GM10266 (cell line): ENCODE measurements at regions not wholly inside any gene's neighbourhood (a gene's known extent, or its start where the extent isn't known, plus 50 kb on each side); places are given as distances from the start of the nearest gene placed in this dataset.

ENCODE experiments used
- DNase-seq: peaks from one replicate; pipeline ENCODE4 v3.0.0; 2012; ENCODE audit errors: extremely low spot score
- TF ChIP-seq, protein P1 (sequence below): IDR thresholded peaks from 2 replicates; pipeline ENCODE4 v1.5.1; 2012; ENCODE audit warnings: mild to moderate bottlenecking, low read depth; ENCODE audit not compliant: control insufficient read depth, insufficient read depth; ENCODE audit errors: missing control alignments

DNA sequence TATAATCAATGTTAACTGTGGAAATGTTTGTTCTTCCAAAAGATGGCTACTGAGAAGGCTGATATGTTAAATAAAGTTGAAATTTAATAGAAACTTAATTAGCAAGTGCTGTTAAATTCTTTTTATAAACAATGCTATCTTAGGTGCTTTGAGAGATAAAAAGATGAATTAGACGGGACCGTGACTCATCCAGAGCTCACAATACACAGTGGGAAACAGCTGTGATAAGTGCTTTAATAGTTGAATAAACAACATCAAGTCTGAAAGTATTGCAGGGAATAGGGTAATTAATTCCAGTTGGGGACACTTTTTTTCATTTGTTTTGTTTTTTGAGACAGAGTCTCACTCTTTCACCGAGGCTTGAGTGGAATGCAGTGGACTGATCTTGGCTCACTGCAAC lies 85.5 kb upstream of the DTNA start:
- TF ChIP-seq, protein P1, sequence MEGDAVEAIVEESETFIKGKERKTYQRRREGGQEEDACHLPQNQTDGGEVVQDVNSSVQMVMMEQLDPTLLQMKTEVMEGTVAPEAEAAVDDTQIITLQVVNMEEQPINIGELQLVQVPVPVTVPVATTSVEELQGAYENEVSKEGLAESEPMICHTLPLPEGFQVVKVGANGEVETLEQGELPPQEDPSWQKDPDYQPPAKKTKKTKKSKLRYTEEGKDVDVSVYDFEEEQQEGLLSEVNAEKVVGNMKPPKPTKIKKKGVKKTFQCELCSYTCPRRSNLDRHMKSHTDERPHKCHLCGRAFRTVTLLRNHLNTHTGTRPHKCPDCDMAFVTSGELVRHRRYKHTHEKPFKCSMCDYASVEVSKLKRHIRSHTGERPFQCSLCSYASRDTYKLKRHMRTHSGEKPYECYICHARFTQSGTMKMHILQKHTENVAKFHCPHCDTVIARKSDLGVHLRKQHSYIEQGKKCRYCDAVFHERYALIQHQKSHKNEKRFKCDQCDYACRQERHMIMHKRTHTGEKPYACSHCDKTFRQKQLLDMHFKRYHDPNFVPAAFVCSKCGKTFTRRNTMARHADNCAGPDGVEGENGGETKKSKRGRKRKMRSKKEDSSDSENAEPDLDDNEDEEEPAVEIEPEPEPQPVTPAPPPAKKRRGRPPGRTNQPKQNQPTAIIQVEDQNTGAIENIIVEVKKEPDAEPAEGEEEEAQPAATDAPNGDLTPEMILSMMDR: no peak
- no peak for DNase-seq

DNA sequence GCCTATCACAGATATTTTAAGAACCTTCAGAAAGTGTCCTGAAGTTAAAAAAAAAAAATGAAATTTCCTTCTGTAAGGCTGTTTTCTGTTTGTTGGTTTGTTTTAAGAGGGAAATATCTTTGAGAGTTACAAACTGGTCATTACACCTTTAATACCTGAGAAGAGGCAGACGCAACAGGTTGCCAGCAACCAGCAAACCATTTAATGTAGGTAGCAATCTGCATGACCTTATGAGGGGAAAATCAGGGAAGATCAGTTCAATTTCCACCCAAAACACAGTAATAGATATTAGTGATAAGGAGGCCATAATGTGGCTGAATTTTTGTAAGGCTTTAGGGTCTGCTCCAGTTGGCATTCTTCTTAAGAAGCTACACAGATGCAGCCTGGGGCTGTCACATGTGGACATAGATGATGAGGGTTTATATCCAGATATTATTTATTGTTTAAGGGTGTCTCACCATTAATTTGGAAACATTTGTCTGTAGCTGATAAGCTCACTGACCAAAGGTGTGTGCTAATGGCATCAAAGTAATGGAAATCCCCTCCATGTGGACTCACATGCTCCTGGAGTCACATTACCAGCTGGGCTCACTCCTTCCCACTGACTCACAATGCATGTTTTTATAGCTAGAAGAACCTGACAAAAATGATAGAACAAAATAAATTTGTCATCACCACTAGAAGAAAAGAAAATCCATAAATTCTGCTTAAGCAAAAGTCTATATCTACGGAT lies 83.5 kb upstream of the DTNA start:
- DNase-seq: no peak
- TF ChIP-seq, protein P1: no peak

DNA sequence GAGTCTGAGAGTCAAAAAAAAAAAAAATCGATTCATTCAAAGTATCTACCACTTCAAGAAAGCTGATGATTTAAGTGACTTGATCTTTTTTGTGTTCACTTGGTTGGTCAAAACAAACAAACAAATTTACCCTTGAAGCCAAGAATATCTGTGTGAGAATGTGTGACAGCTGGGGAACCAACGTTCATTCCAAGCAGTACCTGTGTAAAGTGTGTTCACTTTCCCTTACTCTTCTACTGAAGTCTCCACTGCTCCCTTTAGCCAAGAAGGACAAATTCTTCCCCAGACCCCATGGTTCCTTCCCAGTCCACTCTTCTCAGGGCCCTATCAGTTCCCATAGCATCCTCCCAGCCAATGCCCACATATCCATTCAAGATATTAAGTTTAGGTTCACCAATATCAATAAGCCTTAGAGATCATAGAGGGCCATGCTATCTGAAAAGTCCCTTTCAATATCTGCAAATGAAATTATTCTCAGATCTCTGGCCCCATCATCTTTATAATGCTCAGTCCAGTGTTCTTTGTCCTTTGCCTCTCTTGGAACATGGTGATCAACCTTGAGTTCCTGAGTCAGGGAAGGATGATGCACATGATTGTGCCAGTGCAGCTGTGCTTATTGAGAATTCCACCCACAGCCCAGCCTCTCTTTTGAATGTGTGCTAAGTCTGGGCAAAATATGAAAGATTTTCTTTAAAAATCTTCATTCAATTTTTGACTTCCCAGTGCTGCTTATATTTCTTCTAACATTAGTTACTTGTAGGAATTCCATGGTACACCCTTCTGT lies 82.8 kb upstream of the DTNA start:
- TF ChIP-seq, protein P1: no peak
- DNase-seq: no peak

DNA sequence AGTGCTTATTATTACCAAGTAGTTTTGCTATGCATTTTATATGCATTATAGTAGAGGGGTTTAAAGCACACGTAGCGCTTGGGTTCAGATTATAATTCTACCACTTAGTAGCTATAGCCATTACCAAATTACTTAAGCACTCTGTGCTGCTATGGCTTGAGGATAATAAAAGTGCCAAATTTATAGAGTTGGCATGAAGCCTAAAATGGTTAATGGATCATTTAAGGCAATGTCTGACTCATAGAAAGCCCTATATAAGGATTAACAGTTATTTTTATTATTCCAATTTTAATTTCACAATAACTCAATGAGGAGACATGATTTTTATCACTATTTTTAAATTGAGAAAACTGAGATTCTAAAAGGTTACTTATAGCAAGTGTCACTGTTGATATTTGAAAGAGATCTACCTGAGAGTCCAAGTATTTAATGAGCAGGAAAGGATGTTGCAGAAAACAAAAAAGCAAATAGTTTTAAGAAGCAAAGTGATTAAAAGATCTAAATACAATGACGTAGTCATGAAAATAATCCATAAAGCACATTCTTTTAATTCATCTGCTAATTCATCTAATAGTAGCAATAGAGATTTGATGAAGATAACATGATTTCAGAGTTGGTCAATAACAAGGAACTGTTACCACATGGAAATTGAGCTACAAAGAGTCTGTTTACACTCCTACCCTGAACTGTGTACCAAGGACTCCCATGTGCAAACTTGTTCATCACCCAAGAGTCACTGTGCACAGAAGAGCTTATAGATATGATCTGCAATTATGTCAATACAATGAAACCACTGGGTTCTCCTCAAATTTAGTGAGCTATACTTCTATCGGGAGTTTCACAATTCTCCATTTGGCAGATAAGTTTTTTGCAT lies 78.8 kb upstream of the DTNA start:
- DNase-seq: no peak
- TF ChIP-seq, protein P1: no peak

DNA sequence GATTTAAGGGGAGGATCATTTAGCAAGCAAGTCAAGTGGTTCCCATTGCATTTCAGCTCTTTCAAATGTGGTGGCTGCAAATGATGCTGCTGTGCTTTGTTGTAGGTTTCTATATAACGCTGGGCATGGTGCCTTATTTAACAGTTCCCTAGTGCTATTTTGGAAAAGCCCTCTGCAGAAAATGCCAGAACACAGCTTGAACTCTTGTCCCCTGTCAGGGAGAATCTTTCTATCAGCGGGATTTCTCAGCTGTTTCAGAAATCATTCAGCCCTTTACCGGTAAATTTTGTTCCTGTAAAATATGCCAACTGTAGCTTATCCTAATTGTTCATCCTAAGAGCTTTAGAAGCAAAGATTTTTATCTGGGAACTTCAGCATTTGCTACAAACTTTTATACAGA lies 77.8 kb upstream of the DTNA start:
- TF ChIP-seq, protein P1: no peak
- DNase-seq: no peak

DNA sequence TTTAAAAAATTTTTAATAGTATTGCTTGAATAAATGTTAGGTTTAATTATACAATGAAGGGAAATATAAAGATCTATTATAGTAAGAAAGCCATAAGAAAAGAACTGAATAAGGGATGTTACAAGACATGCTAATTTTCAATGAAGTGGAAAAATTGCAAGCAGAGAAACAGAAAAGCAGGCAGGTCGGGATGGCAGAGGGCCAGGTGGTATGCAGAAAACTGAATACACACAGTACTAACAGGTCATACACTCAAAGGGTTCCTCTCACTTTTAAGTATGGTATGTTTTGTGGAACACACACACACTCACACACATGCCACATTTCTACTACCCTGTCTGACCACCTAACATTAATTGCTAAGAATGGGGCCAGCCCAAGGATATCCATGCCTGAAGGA lies 76.7 kb upstream of the DTNA start:
- TF ChIP-seq, protein P1: no peak
- no peak for DNase-seq
